ENCODE measurements at regions not wholly inside any gene's neighbourhood (a gene's known extent, or its start where the extent isn't known, plus 50 kb on each side); places are given as distances from the start of the nearest gene placed in this dataset.
A peak's percentile ranks its signal among the peaks of the same experiment; 100 is the strongest.

DNA sequence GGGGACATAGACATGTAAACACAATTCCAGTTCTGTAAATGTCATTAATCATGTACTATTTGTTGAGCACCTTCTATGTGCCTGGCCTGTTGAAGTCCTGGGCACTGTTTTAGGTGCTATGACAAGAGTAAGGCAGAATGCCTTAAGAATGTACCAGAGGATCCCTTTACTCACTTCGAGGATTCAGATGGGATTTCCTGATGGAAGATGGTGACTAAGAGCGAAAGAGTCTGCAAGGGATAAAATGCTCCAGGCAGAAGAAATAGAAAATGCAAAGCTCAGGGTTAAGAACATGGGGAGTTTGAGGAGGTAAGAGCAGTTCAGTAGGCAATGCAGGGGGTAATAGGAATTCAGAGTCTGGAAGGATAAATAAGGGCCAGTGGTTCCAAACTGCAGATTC is 671.3 kb upstream of the TBX3 start:
- DNase-seq (ENCODE audit: low read depth): no peak

DNA sequence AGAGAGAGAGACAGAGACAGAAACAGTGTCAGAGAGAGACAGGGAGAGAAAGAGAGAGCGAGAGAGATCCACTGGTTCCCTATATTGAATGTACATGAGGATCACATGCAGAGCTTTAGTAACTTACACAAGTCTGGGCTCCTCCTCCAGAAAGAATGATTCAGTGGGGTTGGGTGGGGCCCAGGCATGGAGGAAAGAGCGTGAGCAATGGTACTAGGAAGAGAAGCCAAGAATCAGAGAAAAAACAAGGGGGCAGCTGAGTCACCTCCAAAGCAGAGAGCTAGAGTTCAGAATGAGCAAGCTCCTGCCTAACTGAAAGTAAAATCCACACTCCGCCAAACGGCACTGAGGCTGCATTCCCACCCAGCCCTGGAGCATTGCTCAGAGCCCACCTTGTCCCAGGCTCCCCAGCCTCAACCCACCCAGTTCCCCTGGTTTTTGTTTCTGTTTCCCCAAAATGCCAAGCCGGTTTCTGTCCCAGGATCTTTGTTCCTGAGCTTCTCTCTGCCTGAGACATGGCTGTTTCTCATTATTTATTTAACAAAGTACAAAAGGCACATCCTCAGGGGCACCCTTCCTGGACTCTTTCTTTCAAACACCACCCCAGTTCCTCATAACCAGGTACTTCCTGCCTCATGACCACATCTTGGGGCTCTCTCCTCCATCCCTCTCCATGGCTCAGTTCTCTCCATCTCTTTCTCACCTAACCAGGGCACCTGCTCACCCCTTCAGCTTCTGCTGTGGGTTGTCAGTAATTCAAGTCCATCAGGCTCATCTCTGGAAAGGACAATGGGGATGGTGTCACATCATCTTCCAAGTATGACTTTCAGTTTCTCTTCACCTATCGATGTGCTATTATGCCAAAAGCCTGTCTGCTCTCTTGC is 670.3 kb upstream of the TBX3 start:
- DNase-seq (ENCODE audit: low read depth): peak; percentile 98

GRCh38 chr12:115353467-115353866 is 669.5 kb upstream of the TBX3 start:
- no peak for DNase-seq (ENCODE audit: low read depth)

GRCh38 chr12:115351514-115352077 is 667.6 kb upstream of the TBX3 start:
- peak; percentile 59 for DNase-seq (ENCODE audit: low read depth)

DNA sequence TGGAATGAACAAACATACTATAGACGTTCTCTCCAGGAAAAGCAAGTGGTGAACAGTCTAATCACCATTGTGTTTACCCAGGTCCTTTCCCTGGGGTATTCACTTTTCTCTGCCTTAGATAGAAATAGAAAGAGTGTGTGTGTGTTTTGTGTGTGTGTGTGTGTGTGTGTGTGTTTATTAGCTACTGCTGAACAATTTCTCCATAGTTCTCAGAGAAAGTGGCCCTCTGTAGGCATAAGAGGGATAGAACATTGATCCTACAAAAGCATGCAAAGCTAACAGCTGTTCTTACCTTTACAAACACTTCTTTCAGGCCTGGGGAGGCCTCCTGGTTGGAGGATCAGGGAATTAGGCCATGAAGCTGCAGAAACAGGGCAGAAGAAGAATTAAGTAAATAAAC is 665.7 kb upstream of the TBX3 start:
- DNase-seq (ENCODE audit: low read depth): no peak

GRCh38 chr12:115348301-115348700 is 664.3 kb upstream of the TBX3 start:
- DNase-seq (ENCODE audit: low read depth): no peak

DNA sequence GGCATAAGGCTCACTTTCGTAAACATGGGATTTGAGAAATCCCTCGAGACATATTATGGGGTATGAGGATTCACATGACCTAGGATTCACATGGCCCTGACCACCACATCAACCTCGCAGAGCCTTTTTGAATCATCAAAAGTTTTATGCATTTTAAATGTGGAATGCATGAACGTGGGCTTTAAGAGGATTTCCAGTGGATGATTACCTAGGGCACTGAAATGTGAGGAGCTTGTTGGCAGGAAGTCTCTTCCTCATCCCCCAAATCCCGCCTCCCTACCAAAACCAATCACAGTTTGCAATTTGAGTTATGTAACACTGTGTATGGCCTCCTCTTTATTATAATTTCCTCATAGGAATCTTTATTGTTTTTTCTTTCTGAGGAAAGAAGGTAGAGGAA is 659.6 kb upstream of the TBX3 start:
- no peak for DNase-seq (ENCODE audit: low read depth)

DNA sequence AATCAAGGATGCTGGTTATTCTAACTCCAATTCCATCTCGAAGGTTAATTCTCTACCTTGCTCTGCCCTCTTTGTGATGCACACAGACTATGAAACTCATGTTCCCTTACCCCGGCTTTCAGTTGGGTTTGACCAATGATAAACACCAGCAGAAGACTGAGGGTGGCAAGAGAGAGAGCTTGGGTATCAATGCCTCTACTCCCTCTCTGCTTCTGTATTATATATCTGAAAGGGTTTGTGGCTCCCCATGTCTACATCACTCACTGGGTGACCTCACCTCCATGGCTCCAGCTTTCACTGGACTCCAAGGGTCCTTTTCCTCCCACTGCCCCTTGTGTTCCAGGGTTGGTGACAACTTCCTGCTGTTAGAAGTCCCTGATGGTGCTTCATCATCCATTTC is 659.0 kb upstream of the TBX3 start:
- no peak for DNase-seq (ENCODE audit: low read depth)

GRCh38 chr12:115341442-115341841 is 657.5 kb upstream of the TBX3 start:
- DNase-seq (ENCODE audit: low read depth): peak; percentile 100

DNA sequence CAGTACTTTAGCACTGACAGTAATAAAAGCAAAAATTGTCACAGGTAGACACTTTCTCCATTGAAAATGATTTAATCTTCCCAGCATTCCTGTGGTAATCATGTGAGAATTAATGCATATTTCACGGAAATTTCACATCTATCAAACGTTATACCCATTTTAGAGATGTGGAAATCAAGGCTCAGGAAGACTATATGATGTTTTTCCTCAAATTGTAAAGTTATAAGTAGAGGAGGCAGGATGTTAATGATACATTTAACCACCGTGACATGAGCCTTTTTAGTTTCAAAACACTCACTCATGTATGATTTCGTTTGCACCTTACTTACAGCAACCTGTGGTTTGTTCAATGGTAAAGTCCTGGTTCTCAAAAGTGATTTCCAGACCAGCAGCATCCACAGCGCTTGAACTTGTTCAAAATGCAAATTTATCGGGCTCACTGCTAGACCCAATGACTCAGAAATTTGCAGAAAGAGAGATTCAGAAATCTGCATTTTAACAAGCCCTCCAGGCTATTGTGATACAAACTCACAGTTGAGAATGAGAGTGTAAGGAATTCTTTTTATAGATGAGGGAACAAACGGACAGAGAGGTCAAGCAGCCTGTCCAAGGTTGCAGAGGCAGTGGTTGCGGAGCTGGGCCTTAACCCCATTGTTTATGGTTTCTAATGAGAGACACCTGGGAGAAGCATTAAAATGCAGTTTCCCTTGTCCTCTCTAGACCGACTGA is 654.8 kb upstream of the TBX3 start:
- no peak for DNase-seq (ENCODE audit: low read depth)

- peak; percentile 95 for DNase-seq (ENCODE audit: low read depth)
These were observed 653.9 kb upstream of the TBX3 start for GRCh38 chr12:115337693-115338543.

- DNase-seq (ENCODE audit: low read depth): no peak
These were observed 652.5 kb upstream of the TBX3 start for GRCh38 chr12:115336506-115336905.

DNA sequence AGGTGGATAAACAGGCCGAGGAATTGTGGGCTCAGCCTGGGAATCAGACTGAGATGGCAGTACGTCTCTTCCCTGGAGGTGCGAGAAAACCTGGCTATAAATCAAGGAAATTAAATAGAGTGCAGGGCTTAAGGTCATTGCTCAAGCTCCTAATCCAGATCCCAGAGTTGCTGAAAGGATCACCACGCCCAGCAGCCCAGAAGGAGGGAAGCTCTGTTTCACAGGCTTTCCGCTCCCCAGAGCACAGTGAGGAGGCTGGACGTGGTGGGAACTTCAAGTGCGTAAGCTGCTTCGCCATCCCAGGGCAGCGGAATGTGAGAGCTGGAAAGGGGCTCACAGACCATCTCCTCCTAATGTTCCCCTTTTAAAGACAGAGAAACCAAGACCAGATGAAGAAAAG is 651.6 kb upstream of the TBX3 start:
- no peak for DNase-seq (ENCODE audit: low read depth)

GRCh38 chr12:115335048-115335447 is 651.1 kb upstream of the TBX3 start:
- DNase-seq (ENCODE audit: low read depth): no peak

- no peak for DNase-seq (ENCODE audit: low read depth)
These were observed 649.0 kb upstream of the TBX3 start for GRCh38 chr12:115332945-115333344.

DNA sequence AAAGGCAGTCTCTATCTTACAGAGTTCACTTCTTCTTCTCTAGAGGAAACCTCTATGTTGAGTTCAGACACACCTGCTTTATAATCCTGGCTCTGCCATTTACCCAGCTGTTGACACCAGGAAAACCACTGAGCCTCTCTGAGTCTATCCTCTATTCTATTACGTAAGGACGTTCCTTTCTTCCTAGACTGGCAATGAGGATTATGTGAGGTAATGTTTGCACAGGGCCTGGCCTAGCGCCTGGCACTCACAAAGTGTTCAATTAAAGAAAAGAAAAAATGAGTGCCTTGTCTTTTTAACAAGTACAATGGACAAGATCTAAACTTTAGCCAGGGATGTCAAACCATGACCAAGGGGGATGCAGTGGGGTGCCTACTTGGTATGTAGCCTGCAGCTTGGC is 641.9 kb upstream of the TBX3 start:
- no peak for DNase-seq (ENCODE audit: low read depth)

DNA sequence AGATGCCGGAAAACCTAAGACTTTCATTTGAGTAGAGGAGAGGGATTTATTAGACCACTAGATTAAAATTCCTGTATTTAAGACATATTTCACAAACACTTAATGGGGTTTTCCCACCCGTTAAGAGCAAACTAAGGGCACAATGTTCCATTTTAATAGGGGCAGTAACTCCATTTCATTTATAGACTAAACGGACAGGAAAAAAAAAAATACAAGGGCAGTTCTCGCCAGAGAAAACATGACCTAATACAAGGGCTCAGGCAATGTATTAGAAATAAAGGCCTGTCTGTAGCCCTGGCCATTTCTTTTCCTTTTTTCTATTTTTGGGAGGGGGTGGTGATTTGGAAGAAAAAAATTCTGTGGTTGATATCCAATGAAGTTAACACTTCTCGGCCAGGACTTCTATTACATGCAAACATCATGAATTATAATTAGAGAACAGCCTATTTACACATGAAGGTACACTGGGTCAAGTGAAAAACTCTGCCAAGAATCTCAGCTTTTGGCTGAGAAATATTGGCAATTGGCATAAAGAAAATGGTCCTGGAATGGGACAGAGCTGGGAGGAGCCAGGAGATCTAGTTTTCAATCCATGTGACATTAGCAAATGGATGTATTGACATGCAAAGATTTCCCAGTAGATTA is 641.1 kb upstream of the TBX3 start:
- DNase-seq (ENCODE audit: low read depth): no peak

DNA sequence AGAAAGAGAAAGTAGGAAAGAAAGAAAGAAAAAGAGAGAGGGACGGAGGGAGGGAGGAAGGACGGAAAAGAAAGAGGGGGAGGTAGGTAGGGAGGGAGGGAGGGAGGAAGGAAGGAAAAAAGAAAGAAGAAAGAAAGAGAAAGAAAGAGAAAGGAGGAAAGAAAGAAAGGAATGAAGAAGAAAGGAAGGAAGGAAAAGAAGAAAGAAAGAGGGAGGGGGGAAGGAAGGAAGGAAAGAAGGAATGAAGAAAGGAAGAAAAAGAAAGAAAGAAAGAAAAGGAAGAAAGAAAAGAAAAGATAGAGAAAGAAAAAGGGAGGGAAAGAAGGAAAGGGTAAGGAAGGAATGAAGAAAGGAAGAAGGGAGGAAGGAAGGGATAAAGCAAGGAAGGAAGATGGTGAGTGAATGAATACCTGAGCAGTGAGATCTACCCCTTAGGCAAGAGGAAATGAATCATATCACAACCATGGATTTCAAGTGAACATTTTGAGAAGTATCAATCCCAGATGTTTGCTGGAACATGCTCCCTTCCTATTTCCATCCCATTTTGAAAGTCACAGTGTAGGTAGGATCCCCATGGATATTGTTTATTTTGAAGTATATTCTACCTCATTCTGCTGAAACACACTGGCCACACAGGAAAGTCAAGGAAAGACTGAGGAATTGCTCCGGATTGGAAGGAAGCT is 639.4 kb upstream of the TBX3 start:
- DNase-seq (ENCODE audit: low read depth): no peak

GRCh38 chr12:115322275-115322674 is 638.3 kb upstream of the TBX3 start:
- DNase-seq (ENCODE audit: low read depth): no peak

GRCh38 chr12:115320967-115321366 is 637.0 kb upstream of the TBX3 start:
- DNase-seq (ENCODE audit: low read depth): no peak

- no peak for DNase-seq (ENCODE audit: low read depth)
These were observed 636.5 kb upstream of the TBX3 start for GRCh38 chr12:115320451-115320850.
